Mucosa of descending colon (tissue), 3 donors: ENCODE measurements at regions not wholly inside any gene's neighbourhood (a gene's known extent, or its start where the extent isn't known, plus 50 kb on each side); places are given as distances from the start of the nearest gene placed in this dataset.

Experiments
- ATAC-seq: fragments of 200-7000 bp; cut with Tn5 transposase; one replicate; pipeline ENCODE4 v1.9.1; 2020; ENCODE audit warnings: mild to moderate bottlenecking, moderate library complexity
- DNase-seq, 3 donors: peaks; one replicate each; pipeline ENCODE4 v3.0.0-alpha.2; 2020
- H3K36me3 ChIP-seq: fragments of 200-600 bp; one replicate; pipeline ENCODE4 v1.8.0; 2021; ENCODE audit warnings: low read depth, mild to moderate bottlenecking
- H3K4me1 ChIP-seq: fragments of 200-600 bp; one replicate; pipeline ENCODE4 v1.8.0; 2021; ENCODE audit warnings: low read depth, mild to moderate bottlenecking
- H3K4me3 ChIP-seq: fragments of 200-600 bp; one replicate; pipeline ENCODE4 v1.8.0; 2021; ENCODE audit warnings: mild to moderate bottlenecking
- H3K9me3 ChIP-seq: fragments of 200-600 bp; one replicate; pipeline ENCODE4 v1.8.0; 2021; ENCODE audit warnings: mild to moderate bottlenecking
- CTCF ChIP-seq: fragments of 200-600 bp; IDR thresholded peaks from one replicate; pipeline ENCODE4 v1.8.0; 2022; ENCODE audit warnings: antibody characterized with exemption, mild to moderate bottlenecking
- intact Hi-C, 2 donors: fragments of 100-400 bp; cut with DNase I in 1 of 2; cut with micrococcal nuclease in 1 of 2; formaldehyde crosslinking; loops; one replicate each; pipeline versions ENCODE4 v1.11.0 to v1.11.1; 2022; cut with DNase I, micrococcal nuclease
- donor health status: DM: no; HTN: no; CAD: no; lungs with moderate emphysema.
- donor health status: DM: no; HTN: no; CAD: no.
- donor health status: DM: no; HTN: yes; CAD: no.

DNA sequence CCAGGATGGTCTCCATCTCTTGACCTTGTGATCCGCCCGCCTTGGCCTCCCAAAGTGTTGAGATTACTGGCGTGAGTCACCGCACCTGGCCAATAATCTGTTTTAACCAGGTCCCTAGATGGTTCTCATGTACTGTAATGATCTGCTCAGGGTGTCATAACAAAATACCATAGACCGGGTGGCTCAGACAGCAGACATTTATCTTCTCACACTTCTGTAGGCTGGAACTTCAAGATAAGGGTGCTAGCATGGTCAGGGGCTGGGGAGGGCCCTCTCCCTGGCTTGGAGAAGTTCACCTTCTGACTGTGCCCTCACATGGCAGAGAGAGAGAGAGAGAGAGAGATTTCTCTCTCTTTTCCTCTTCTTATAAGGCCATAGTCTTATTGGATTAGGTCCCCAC lies 279.4 kb upstream of the LYZL1 start:
- no peak for TF ChIP-seq CTCF
- intact Hi-C loops, result no loop called here
- H3K36me3 ChIP-seq, result no peaks in the 10 kb centered on the region
- DNase-seq (no peak), ATAC-seq (no peak)
- H3K9me3 ChIP-seq, result no peaks in the 10 kb centered on the region
- no peaks in the 10 kb centered on the region for H3K4me1 ChIP-seq
- H3K4me3 ChIP-seq, result no peak overlapping the region

DNA sequence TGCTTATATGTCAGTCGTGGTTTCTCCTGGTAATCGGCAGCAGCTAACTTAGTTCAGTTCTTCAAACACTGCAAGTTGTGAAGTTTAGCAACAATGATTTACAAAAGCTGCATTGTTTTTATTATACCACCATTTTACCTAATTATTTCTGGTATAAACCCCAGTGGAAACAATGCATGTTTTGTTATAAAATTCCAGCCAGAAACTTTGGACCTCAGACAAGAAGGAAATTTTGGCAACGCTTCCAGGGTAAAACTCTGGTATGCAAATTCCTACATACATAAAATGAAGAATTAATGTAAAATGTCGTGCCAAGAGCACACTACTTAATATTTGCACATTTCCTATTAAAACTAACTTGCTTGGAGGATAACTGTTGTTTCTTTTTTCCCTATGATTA lies 277.4 kb upstream of the LYZL1 start:
- no peaks in the 10 kb centered on the region for H3K4me1 ChIP-seq
- ATAC-seq, result no peak
- DNase-seq, result no peak
- no peak overlapping the region for H3K4me3 ChIP-seq
- intact Hi-C loops, result no loop called here
- TF ChIP-seq CTCF, result no peak
- H3K36me3 ChIP-seq, result no peaks in the 10 kb centered on the region
- no peaks in the 10 kb centered on the region for H3K9me3 ChIP-seq

DNA sequence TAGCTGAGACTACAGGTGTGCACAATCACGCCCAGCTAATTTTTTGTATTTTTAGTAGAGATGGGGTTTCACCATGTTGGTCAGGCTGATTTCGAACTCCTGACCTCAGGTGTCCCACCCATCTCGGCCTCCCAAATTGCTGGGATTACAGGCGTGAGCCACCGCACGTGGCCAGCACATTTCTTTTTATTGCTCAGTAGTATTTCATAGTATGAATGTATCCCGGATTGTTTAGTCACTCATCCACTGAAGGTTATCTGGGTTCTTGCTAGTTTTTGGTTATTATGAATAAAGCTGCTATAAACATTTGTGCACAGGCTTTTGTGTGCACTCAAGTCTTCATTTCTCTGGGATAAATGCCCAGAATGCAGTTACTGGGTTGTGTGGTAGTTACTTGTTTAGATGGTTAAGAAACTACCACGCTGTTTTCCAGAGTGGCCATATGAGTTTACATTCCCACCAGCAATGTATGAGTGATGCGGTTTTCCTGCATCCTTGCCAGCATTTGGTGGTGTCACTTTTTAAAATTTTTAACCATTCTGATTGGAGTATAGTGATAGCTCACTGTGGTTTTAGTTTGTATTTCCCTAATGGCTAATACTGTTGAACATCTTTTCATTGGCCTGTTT lies 275.8 kb upstream of the LYZL1 start:
- DNase-seq (no peak), ATAC-seq (no peak)
- no peak for TF ChIP-seq CTCF
- Histone ChIP-seq H3K4me3 (no peak overlapping the region), H3K36me3 (no peaks in the 10 kb centered on the region), H3K4me1 (no peaks in the 10 kb centered on the region), H3K9me3 (no peaks in the 10 kb centered on the region)
- intact Hi-C loops, result no loop called here

DNA sequence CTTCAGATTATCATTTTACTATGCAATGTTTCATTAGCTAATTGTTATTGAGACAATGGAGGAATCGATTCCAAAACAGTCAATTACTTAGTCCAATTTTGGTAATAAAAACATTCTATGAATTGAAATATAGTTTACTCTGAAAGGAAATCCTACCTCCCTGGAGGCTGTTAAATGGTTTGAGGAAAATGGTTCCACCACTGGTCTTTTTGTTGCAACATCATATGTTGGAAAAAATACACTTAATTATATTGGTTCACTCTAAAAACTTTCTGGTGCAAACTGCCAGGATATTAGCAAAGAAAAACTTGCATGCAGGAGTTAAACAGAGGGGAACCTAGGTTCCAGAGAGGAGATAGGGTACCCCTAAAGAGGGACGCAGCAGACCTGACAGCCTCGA lies 267.3 kb upstream of the LYZL1 start:
- Histone ChIP-seq H3K36me3 (no peaks in the 10 kb centered on the region), H3K4me1 (no peaks in the 10 kb centered on the region), H3K4me3 (no peak overlapping the region), H3K9me3 (no peaks in the 10 kb centered on the region)
- no peak for DNase-seq
- no peak for ATAC-seq
- TF ChIP-seq CTCF, result no peak
- intact Hi-C loops, result no loop called here

DNA sequence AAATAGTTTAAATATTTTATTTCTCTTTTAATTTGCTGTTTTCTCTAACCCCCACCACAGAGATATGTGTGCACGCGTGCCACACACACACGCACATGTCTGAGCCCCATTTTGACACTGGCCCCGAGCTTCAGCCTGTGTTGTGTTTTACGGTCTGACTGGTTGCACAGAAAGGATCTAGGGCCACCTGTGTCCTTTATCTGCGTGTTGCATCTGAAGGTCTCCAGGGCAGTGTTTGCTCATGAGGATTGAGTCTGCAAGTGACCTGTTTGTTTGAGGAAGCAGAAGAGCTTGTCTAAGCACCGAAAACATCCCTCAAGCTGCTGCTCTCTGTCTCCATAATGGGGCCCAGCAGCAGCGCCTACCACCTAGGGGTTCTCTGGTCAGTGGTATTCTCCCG lies 266.4 kb upstream of the LYZL1 start:
- no peak for TF ChIP-seq CTCF
- Histone ChIP-seq H3K9me3 (no peaks in the 10 kb centered on the region), H3K4me1 (no peaks in the 10 kb centered on the region), H3K36me3 (no peaks in the 10 kb centered on the region), H3K4me3 (no peak overlapping the region)
- ATAC-seq, result no peak
- intact Hi-C loops, result no loop called here
- DNase-seq, result no peak

GRCh38 chr10:29023678-29024077 lies 265.2 kb upstream of the LYZL1 start:
- Histone ChIP-seq H3K4me3 (no peak overlapping the region), H3K9me3 (no peaks in the 10 kb centered on the region), H3K4me1 (no peaks in the 10 kb centered on the region), H3K36me3 (no peaks in the 10 kb centered on the region)
- ATAC-seq, result no peak
- intact Hi-C loops, result no loop called here
- no peak for TF ChIP-seq CTCF
- DNase-seq, result no peak
